ENCODE measurements at regions not wholly inside any gene's neighbourhood (a gene's known extent, or its start where the extent isn't known, plus 50 kb on each side); places are given as distances from the start of the nearest gene placed in this dataset.

GRCh38 chr4:54439831-54440243 lies 210.7 kb downstream of the PDGFRA start:
- TF ChIP-seq CTCF (IDR thresholded peaks at IDR 0.05; ENCODE audit: control extremely low read depth in 1 of 3, insufficient read depth in 1 of 3, low read depth in 1 of 3, low read length in 3 of 3) (no peak), EZH2 (IDR thresholded peaks at IDR 0.05; ENCODE audit: low read depth, low read length, severe bottlenecking) (no peak), CREB1 (IDR thresholded peaks at IDR 0.05) (no peak), TBP (IDR thresholded peaks at IDR 0.05; ENCODE audit: low read depth, low read length) (no peak), CBX5 (IDR thresholded peaks at IDR 0.05; ENCODE audit: low read depth, low read length) (no peak), NRF1 (IDR thresholded peaks at IDR 0.05; ENCODE audit: low read depth, low read length) (no peak), YY1 (IDR thresholded peaks at IDR 0.05; ENCODE audit: low read depth, low read length) (no peak), MAFK (IDR thresholded peaks at IDR 0.05; ENCODE audit: low read depth, low read length) (no peak), RFX5 (IDR thresholded peaks at IDR 0.05; ENCODE audit: borderline replicate concordance, low read depth, low read length) (no peak), POLR2AphosphoS5 (IDR thresholded peaks at IDR 0.05; ENCODE audit: low read depth, low read length) (no peak), PHF8 (conservative IDR thresholded peaks at IDR 0.05; ENCODE audit: low read depth, low read length) (no peak), POLR2A (IDR thresholded peaks at IDR 0.05; ENCODE audit: control extremely low read depth in 1 of 2, low read depth in 2 of 2, low read length in 2 of 2) (no peak), FOSL1 (IDR thresholded peaks at IDR 0.05; ENCODE audit: insufficient read depth, low read depth, low read length) (no peak)
- TF ChIP-seq, protein P1, sequence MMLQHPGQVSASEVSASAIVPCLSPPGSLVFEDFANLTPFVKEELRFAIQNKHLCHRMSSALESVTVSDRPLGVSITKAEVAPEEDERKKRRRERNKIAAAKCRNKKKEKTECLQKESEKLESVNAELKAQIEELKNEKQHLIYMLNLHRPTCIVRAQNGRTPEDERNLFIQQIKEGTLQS (IDR thresholded peaks at IDR 0.05; ENCODE audit: insufficient read depth, low read depth, low read length), result no peak
